GM12892 (cell line): ENCODE measurements at regions not wholly inside any gene's neighbourhood (a gene's known extent, or its start where the extent isn't known, plus 50 kb on each side); places are given as distances from the start of the nearest gene placed in this dataset.
"Not testable (repeated sequence)": the region's sequence is repeated elsewhere in the genome, so short reads cannot be mapped to it uniquely, and the experiment has no call there.

Experiments used
- POLR2A ChIP-seq: IDR thresholded peaks from 2 replicates; pipeline ENCODE4 v1.6.1; 2011; ENCODE audit warnings: low read depth, low read length, control low read depth
- TAF1 ChIP-seq: IDR thresholded peaks from 2 replicates; pipeline ENCODE4 v1.6.1; 2011; ENCODE audit warnings: low read depth, mild to moderate bottlenecking, control low read depth, low read length, borderline replicate concordance

DNA sequence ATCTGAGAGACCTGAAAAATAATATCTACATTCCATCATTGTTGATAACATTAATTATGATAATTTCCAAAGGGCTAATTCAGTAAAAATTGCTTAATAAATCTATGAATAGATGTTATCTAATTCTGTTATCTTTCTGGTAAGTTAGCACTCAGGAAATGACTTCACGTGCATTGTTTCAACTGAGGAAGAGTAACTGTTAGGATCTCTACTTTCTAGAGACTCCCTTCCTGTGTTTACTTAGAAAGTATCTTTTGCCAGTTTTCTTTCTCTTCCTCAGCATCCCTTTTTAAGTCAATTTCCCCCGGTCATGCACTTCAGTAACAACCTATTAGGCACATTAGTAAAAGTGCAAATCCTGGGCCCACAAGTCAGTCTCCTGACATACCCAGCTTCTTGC lies 231.1 kb upstream of the NOTCH2NLA start:
- TF ChIP-seq POLR2A, TAF1: not testable (repeated sequence)
